ENCODE measurements at regions not wholly inside any gene's neighbourhood (a gene's known extent, or its start where the extent isn't known, plus 50 kb on each side); places are given as distances from the start of the nearest gene placed in this dataset.
"Not testable (repeated sequence)": the region's sequence is repeated elsewhere in the genome, so short reads cannot be mapped to it uniquely, and the experiment has no call there.

GRCh38 chr3:104909198-104909597, 457.5 kb upstream of the ALCAM start:
- no peak for DNase-seq

GRCh38 chr3:104909721-104910120, 457.0 kb upstream of the ALCAM start:
- no peak for DNase-seq

GRCh38 chr3:104911376-104911775, 455.3 kb upstream of the ALCAM start:
- DNase-seq: no peak

- DNase-seq: no peak
Observed at GRCh38 chr3:104916971-104917370, 449.7 kb upstream of the ALCAM start.

GRCh38 chr3:104920512-104920911, 446.2 kb upstream of the ALCAM start:
- DNase-seq: no peak

GRCh38 chr3:104933972-104934371, 432.7 kb upstream of the ALCAM start:
- no peak for DNase-seq

GRCh38 chr3:104935613-104936012, 431.1 kb upstream of the ALCAM start:
- DNase-seq: no peak

GRCh38 chr3:104939196-104939595, 427.5 kb upstream of the ALCAM start:
- no peak for DNase-seq

- DNase-seq: no peak
Observed at GRCh38 chr3:104941785-104942184, 424.9 kb upstream of the ALCAM start.

- no peak for DNase-seq
Observed at GRCh38 chr3:104943974-104944373, 422.7 kb upstream of the ALCAM start.

GRCh38 chr3:104947943-104948342, 418.8 kb upstream of the ALCAM start:
- no peak for DNase-seq

- not testable (repeated sequence) for DNase-seq
Observed at GRCh38 chr3:104949810-104950209, 416.9 kb upstream of the ALCAM start.

GRCh38 chr3:104951426-104951825, 415.3 kb upstream of the ALCAM start:
- DNase-seq: no peak

GRCh38 chr3:104952146-104952972, 414.4 kb upstream of the ALCAM start:
- no peak for DNase-seq

- DNase-seq: no peak
Observed at GRCh38 chr3:104956620-104957345, 409.9 kb upstream of the ALCAM start.

- DNase-seq: no peak
Observed at GRCh38 chr3:104960579-104960978, 406.1 kb upstream of the ALCAM start.

GRCh38 chr3:104961851-104962250, 404.9 kb upstream of the ALCAM start:
- DNase-seq: no peak

GRCh38 chr3:104974316-104974715, 392.4 kb upstream of the ALCAM start:
- DNase-seq: no peak

GRCh38 chr3:104977719-104978118, 389.0 kb upstream of the ALCAM start:
- no peak for DNase-seq

- DNase-seq: no peak
Observed at GRCh38 chr3:104982130-104982529, 384.6 kb upstream of the ALCAM start.

GRCh38 chr3:104987859-104988258, 378.9 kb upstream of the ALCAM start:
- DNase-seq: no peak

- DNase-seq: no peak
Observed at GRCh38 chr3:104988496-104988895, 378.2 kb upstream of the ALCAM start.

- DNase-seq: no peak
Observed at GRCh38 chr3:104989878-104990277, 376.8 kb upstream of the ALCAM start.

- no peak for DNase-seq
Observed at GRCh38 chr3:104990758-104991157, 376.0 kb upstream of the ALCAM start.
